GM23338 (cell line): ENCODE measurements at regions not wholly inside any gene's neighbourhood (a gene's known extent, or its start where the extent isn't known, plus 50 kb on each side); places are given as distances from the start of the nearest gene placed in this dataset.

Source experiments
- ATAC-seq: fragments of 200-7000 bp; cut with Tn5 transposase; 3 replicates; pipeline ENCODE4 v1.9.1; 2020
- DNase-seq: peaks from one replicate; pipeline ENCODE4 v3.0.0-alpha.2; 2015; ENCODE audit warnings: low spot score
- H2AFZ ChIP-seq: fragments of 200-600 bp; sonication (generic); 2 replicates; pipeline ENCODE4 v1.8.0; 2016; ENCODE audit warnings: antibody characterized with exemption, mild to moderate bottlenecking, moderate library complexity
- H3F3A ChIP-seq: fragments of 200-600 bp; sonication (generic); replicated peaks from 2 replicates; pipeline ENCODE4 v1.8.0; 2017; ENCODE audit warnings: antibody characterized with exemption, mixed run types, low read depth
- H3K27ac ChIP-seq: fragments of 200-600 bp; sonication (generic); 2 replicates; pipeline ENCODE4 v1.6.1; 2016; ENCODE audit warnings: low read depth
- H3K27me3 ChIP-seq: fragments of 200-600 bp; sonication (generic); 2 replicates; pipeline ENCODE4 v1.8.0; 2016; ENCODE audit warnings: mild to moderate bottlenecking, mixed run types, moderate library complexity; ENCODE audit not compliant: insufficient read depth
- H3K36me3 ChIP-seq: fragments of 200-600 bp; sonication (generic); 2 replicates; pipeline ENCODE4 v1.8.0; 2016; ENCODE audit warnings: mild to moderate bottlenecking; ENCODE audit not compliant: insufficient read depth
- H3K4me1 ChIP-seq: fragments of 200-600 bp; sonication (generic); 2 replicates; pipeline ENCODE4 v1.8.0; 2016; ENCODE audit warnings: mild to moderate bottlenecking, moderate library complexity; ENCODE audit not compliant: insufficient read depth
- H3K4me2 ChIP-seq: fragments of 200-600 bp; sonication (generic); 2 replicates; pipeline ENCODE4 v1.7.1; 2017; ENCODE audit warnings: mixed run types
- H3K4me3 ChIP-seq: fragments of 200-600 bp; sonication (generic); 2 replicates; pipeline ENCODE4 v1.6.1; 2016; ENCODE audit warnings: mixed run types
- H3K79me2 ChIP-seq: fragments of 200-600 bp; sonication (generic); replicated peaks from 2 replicates; pipeline ENCODE4 v1.8.0; 2017; ENCODE audit warnings: mild to moderate bottlenecking; ENCODE audit not compliant: insufficient read depth
- H3K9me2 ChIP-seq: fragments of 200-600 bp; sonication (generic); 2 replicates; pipeline ENCODE4 v1.8.0; 2017; ENCODE audit not compliant: insufficient read depth
- H4K20me1 ChIP-seq: fragments of 200-600 bp; sonication (generic); replicated peaks from 2 replicates; pipeline ENCODE4 v1.8.0; 2017; ENCODE audit warnings: mild to moderate bottlenecking; ENCODE audit not compliant: insufficient read depth
- H3K27ac Mint-ChIP-seq: 2 replicates; pipeline ENCODE4 v1.8.0; 2020; ENCODE audit warnings: inconsistent platforms, mild to moderate bottlenecking, moderate library complexity, mixed read lengths
- H3K27me3 Mint-ChIP-seq: 3 replicates; pipeline ENCODE4 v1.8.0; 2022; ENCODE audit warnings: low read depth, mild to moderate bottlenecking, moderate library complexity, mixed read lengths, inconsistent platforms; ENCODE audit not compliant: insufficient read depth, poor library complexity
- H3K36me3 Mint-ChIP-seq: 3 replicates; pipeline ENCODE4 v1.8.0; 2021; ENCODE audit warnings: low read depth, mild to moderate bottlenecking, inconsistent platforms, moderate library complexity, mixed read lengths
- H3K4me1 Mint-ChIP-seq: 3 replicates; pipeline ENCODE4 v1.8.0; 2020; ENCODE audit warnings: mild to moderate bottlenecking, inconsistent platforms, mixed read lengths
- H3K4me3 Mint-ChIP-seq: 3 replicates; pipeline ENCODE4 v1.8.0; 2021; ENCODE audit warnings: moderate library complexity, mild to moderate bottlenecking, inconsistent platforms, mixed read lengths
- H3K9me3 Mint-ChIP-seq: 3 replicates; pipeline ENCODE4 v1.8.0; 2020; ENCODE audit warnings: moderate library complexity, mild to moderate bottlenecking, inconsistent platforms, mixed read lengths
- CREB1 ChIP-seq: fragments of 250-450 bp; sonication (Bioruptor Pico); IDR thresholded peaks from 2 replicates; pipeline ENCODE4 v1.5.0; 2020; ENCODE audit warnings: low read depth, mild to moderate bottlenecking, moderate library complexity
- JUNB ChIP-seq: IDR thresholded peaks from one replicate; pipeline ENCODE4 v1.6.1; 2016; ENCODE audit warnings: antibody characterized with exemption; ENCODE audit not compliant: unreplicated experiment
- NANOG ChIP-seq: IDR thresholded peaks from 2 replicates; pipeline ENCODE4 v1.6.1; 2016; ENCODE audit warnings: antibody characterized with exemption, borderline replicate concordance
- ZNF114 ChIP-seq: fragments of 250-450 bp; sonication (Bioruptor Pico); IDR thresholded peaks from 2 replicates; pipeline ENCODE4 v1.5.0; 2020; ENCODE audit warnings: mild to moderate bottlenecking, moderate library complexity
- ZNF331 ChIP-seq: fragments of 250-450 bp; sonication (Bioruptor Pico); IDR thresholded peaks from 2 replicates; pipeline ENCODE4 v1.5.0; 2020; ENCODE audit warnings: low read depth, mild to moderate bottlenecking, moderate library complexity
- TF ChIP-seq, protein P1 (sequence below): IDR thresholded peaks from one replicate; pipeline ENCODE4 v1.6.1; 2018; ENCODE audit warnings: antibody characterized with exemption; ENCODE audit not compliant: unreplicated experiment
- TF ChIP-seq, protein P2 (sequence below): IDR thresholded peaks from 2 replicates; pipeline ENCODE4 v1.6.1; 2016; ENCODE audit warnings: antibody characterized with exemption

DNA sequence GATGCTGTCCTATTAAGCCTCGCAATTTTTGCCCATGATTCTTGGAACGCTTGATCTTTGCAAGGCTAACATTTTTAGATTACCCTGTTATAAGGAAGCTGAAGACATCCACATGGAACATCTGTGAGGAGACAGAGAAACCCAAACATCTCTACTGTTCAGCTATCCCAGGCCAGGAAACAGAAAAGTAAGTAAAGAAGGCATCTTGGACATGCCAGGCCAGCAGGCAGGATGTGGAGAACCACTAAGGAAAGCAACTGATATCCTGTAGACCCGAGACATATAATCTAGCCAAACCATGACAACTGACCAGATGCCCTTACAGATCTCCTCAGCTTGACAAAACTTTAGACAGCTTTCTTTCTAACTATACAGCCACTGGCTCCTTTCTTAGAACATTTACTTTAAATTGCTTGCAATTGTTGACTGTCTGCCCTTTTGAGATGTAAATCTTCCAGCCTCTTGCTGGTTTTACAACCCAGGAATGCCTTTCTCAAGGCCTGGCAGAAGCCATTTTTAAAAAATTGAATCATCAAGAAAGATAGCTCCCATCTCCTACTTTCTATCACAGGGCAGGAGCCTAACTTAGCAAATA is 255.8 kb upstream of the DACH1 start:
- Histone ChIP-seq H2AFZ (no peak overlapping the region), H3K9me2 (no peaks in the 10 kb centered on the region), H3K36me3 (no peaks in the 10 kb centered on the region), H3F3A (no peaks in the 10 kb centered on the region), H3K4me2 (peak overlapping the region; percentile 39), H3K4me1 (peaks cover 38% of the 10 kb centered on the region), H3K4me3 (no peak overlapping the region), H3K27ac (peak overlapping the region; percentile 82), H3K79me2 (no peaks in the 10 kb centered on the region), H3K27me3 (no peaks in the 10 kb centered on the region), H4K20me1 (no peaks in the 10 kb centered on the region)
- H3K36me3 Mint-ChIP-seq: peaks cover 18% of the 10 kb centered on the region
- H3K27me3 Mint-ChIP-seq: no peaks in the 10 kb centered on the region
- TF ChIP-seq, protein P1, sequence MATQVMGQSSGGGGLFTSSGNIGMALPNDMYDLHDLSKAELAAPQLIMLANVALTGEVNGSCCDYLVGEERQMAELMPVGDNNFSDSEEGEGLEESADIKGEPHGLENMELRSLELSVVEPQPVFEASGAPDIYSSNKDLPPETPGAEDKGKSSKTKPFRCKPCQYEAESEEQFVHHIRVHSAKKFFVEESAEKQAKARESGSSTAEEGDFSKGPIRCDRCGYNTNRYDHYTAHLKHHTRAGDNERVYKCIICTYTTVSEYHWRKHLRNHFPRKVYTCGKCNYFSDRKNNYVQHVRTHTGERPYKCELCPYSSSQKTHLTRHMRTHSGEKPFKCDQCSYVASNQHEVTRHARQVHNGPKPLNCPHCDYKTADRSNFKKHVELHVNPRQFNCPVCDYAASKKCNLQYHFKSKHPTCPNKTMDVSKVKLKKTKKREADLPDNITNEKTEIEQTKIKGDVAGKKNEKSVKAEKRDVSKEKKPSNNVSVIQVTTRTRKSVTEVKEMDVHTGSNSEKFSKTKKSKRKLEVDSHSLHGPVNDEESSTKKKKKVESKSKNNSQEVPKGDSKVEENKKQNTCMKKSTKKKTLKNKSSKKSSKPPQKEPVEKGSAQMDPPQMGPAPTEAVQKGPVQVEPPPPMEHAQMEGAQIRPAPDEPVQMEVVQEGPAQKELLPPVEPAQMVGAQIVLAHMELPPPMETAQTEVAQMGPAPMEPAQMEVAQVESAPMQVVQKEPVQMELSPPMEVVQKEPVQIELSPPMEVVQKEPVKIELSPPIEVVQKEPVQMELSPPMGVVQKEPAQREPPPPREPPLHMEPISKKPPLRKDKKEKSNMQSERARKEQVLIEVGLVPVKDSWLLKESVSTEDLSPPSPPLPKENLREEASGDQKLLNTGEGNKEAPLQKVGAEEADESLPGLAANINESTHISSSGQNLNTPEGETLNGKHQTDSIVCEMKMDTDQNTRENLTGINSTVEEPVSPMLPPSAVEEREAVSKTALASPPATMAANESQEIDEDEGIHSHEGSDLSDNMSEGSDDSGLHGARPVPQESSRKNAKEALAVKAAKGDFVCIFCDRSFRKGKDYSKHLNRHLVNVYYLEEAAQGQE: no peak
- TF ChIP-seq NANOG: peak; percentile 29; the same call in 1 of the 2 replicates
- peaks cover 40% of the 10 kb centered on the region for H3K4me1 Mint-ChIP-seq
- H3K9me3 Mint-ChIP-seq: peaks cover 11% of the 10 kb centered on the region; the same call in 1 of the 3 replicates
- 0 out of 2 replicates have a peak overlapping the region, but pooled peaks have one; percentile 39 for H3K27ac Mint-ChIP-seq
- no peak overlapping the region; the same call in 2 of the 3 replicates for H3K4me3 Mint-ChIP-seq
- DNase-seq (peak; percentile 41), ATAC-seq (peak; percentile 34; the same call in 2 of the 3 replicates)

DNA sequence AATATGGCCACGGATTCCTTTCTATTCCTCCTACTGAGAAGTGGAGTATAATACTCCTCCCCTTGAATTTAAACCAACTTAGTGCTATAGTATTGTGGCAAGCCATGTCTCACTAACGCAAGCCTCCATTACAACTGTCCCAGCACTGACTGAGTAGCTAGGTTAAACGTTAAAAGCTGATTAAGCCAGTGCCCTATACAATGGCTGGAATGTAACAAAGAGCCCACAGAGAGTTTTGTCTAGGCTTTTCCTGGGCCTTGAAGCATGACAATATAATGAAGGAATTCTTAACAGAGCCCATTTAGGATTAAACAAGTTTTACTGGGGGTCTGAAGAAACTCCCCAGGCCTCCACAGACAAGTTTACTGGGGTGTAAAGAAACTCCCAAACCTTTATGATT is 254.5 kb upstream of the DACH1 start:
- Histone ChIP-seq H3K4me2 (0 out of 2 replicates have a peak overlapping the region, but pooled peaks have one; percentile 39), H3K4me1 (peaks cover 38% of the 10 kb centered on the region), H3K36me3 (no peaks in the 10 kb centered on the region), H3K4me3 (no peak overlapping the region; the same call in 1 of the 2 replicates), H3K9me2 (no peaks in the 10 kb centered on the region), H3K79me2 (no peaks in the 10 kb centered on the region), H2AFZ (no peak overlapping the region), H4K20me1 (no peaks in the 10 kb centered on the region), H3K27me3 (no peaks in the 10 kb centered on the region), H3K27ac (peak overlapping the region; percentile 41; the same call in 1 of the 2 replicates), H3F3A (no peaks in the 10 kb centered on the region)
- peaks cover 40% of the 10 kb centered on the region for H3K4me1 Mint-ChIP-seq
- H3K36me3 Mint-ChIP-seq: peaks cover 18% of the 10 kb centered on the region
- H3K27me3 Mint-ChIP-seq: no peaks in the 10 kb centered on the region
- ATAC-seq: peak; percentile 76
- no peak for TF ChIP-seq JUNB
- TF ChIP-seq ZNF331 (CRISPR knock-in tag): no peak
- TF ChIP-seq, protein P2, sequence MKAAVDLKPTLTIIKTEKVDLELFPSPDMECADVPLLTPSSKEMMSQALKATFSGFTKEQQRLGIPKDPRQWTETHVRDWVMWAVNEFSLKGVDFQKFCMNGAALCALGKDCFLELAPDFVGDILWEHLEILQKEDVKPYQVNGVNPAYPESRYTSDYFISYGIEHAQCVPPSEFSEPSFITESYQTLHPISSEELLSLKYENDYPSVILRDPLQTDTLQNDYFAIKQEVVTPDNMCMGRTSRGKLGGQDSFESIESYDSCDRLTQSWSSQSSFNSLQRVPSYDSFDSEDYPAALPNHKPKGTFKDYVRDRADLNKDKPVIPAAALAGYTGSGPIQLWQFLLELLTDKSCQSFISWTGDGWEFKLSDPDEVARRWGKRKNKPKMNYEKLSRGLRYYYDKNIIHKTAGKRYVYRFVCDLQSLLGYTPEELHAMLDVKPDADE: no peak
- no peak for TF ChIP-seq CREB1
- no peak for TF ChIP-seq ZNF114
- peak overlapping the region; percentile 53; the same call in 1 of the 2 replicates for H3K27ac Mint-ChIP-seq
- peak; percentile 45 for DNase-seq
- H3K4me3 Mint-ChIP-seq: no peak overlapping the region
- H3K9me3 Mint-ChIP-seq: peaks cover 11% of the 10 kb centered on the region; the same call in 1 of the 3 replicates
